Gastrocnemius medialis (tissue), 4 donors: ENCODE measurements at regions not wholly inside any gene's neighbourhood (a gene's known extent, or its start where the extent isn't known, plus 50 kb on each side); places are given as distances from the start of the nearest gene placed in this dataset.

Experiments
- ATAC-seq, 2 donors: fragments of 150-250 bp; one replicate each; pipeline ENCODE4 v1.9.1; 2016
- DNase-seq, 2 donors: peaks; one replicate each; pipeline ENCODE4 v3.0.0-alpha.2; 2019
- H3K27ac ChIP-seq, 4 donors: fragments of 200-600 bp; sonication (generic); 1 replicate in 1 of 4; 2 replicates in 3 of 4; pipeline ENCODE4 v1.5.1; 2016 to 2018; ENCODE audit warnings: mild to moderate bottlenecking in 2 of 4, moderate library complexity in 1 of 4
- H3K27me3 ChIP-seq, 3 donors: fragments of 200-600 bp; sonication (generic) in 2 of 3; 1 replicate in 1 of 3; 2 replicates in 2 of 3; pipeline versions ENCODE4 v1.5.1 to v1.6.0; 2016 to 2019; ENCODE audit warnings: mild to moderate bottlenecking in 1 of 3, moderate library complexity in 1 of 3
- H3K36me3 ChIP-seq, 2 donors: fragments of 200-600 bp; sonication (generic) in 1 of 2; one replicate each; pipeline ENCODE4 v1.5.1; 2017 to 2018
- H3K4me1 ChIP-seq, 2 donors: fragments of 200-600 bp; sonication (generic) in 1 of 2; one replicate each; pipeline ENCODE4 v1.5.1; 2016 to 2017; ENCODE audit warnings: mild to moderate bottlenecking in 2 of 2
- H3K4me3 ChIP-seq, 4 donors: fragments of 200-600 bp; sonication (generic) in 3 of 4; 1 replicate in 1 of 4; 2 replicates in 3 of 4; pipeline ENCODE4 v1.5.1; 2016 to 2019; ENCODE audit warnings: mild to moderate bottlenecking in 2 of 4
- H3K9me3 ChIP-seq, 3 donors: fragments of 200-600 bp; sonication (generic) in 2 of 3; 1 replicate in 1 of 3; 2 replicates in 2 of 3; pipeline ENCODE4 v1.5.1; 2016 to 2019
- CTCF ChIP-seq, 5 experiments: fragments of 450-650 bp in 3 of 5; fragments of 200-600 bp in 2 of 5; sonication (generic) in 2 of 5; IDR thresholded peaks in 4 of 5; conservative IDR thresholded peaks in 1 of 5; 1 replicate in 4 of 5; 2 replicates in 1 of 5; pipeline ENCODE4 v1.5.1; 2016 to 2019; ENCODE audit warnings: antibody characterized with exemption in 5 of 5, mild to moderate bottlenecking in 3 of 5, moderate library complexity in 3 of 5
- POLR2A ChIP-seq, 2 donors: fragments of 450-650 bp; IDR thresholded peaks; one replicate each; pipeline ENCODE4 v1.6.1; 2017; ENCODE audit warnings: antibody characterized with exemption in 2 of 2, mild to moderate bottlenecking in 2 of 2, moderate library complexity in 2 of 2
- in situ Hi-C, 4 donors: fragments of 200-750 bp; cut with MboI; loops; one replicate each; pipeline versions ENCODE4 v1.15.0 to v1.8.0; 2017; ENCODE audit warnings: low sequenced_read_pairs in 4 of 4
- intact Hi-C: fragments of 100-400 bp; cut with DNase I; formaldehyde crosslinking; loops from one replicate; pipeline ENCODE4 v1.15.1; 2023; ENCODE audit warnings: low total_unique reads

GRCh38 chr9:13596383-13596970, 317.0 kb upstream of the MPDZ start:
- TF ChIP-seq POLR2A (IDR thresholded peaks at IDR 0.05) (no peak), CTCF (IDR thresholded peaks at IDR 0.05 in 4 of 5, conservative IDR thresholded peaks at IDR 0.05 in 1 of 5) (no peak)
- DNase-seq = no peak
- Histone ChIP-seq H3K27me3 (no peaks in the 10 kb centered on the region), H3K9me3 (no peaks in the 10 kb centered on the region), H3K4me3 (no peak overlapping the region), H3K4me1 (peaks cover 0 to 5% of the 10 kb centered on the region in 2 donors), H3K27ac (no peak overlapping the region), H3K36me3 (no peaks in the 10 kb centered on the region)
- intact Hi-C loops = no loop called here
- ATAC-seq = no peak
- in situ Hi-C loops = no loop called here

DNA sequence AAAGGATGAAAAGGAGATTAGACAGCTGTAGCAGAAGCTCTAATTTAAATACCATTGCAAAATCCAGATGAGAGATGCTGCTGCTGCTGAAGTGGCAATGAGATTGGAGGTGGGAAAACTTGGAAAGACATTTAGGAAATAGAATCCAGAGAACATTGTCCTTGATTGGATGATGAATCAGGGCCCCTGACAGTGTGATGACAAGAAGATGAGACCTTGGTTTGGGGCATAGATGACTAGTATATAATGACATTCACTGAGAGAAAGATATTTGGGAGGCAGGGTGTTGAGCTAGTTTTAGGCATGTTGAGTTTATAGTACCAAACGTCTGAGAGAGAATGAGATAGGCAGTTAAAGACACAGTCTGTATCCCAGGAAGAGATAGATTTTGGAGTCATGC, 311.5 kb upstream of the MPDZ start:
- no peak for ATAC-seq
- in situ Hi-C loops = no loop called here
- H3K9me3 ChIP-seq = no peaks in the 10 kb centered on the region
- H3K27me3 ChIP-seq = no peaks in the 10 kb centered on the region
- intact Hi-C loops = no loop called here
- no peak for DNase-seq
- no peak for TF ChIP-seq CTCF (IDR thresholded peaks at IDR 0.05 in 4 of 5, conservative IDR thresholded peaks at IDR 0.05 in 1 of 5)
- no peak for TF ChIP-seq POLR2A (IDR thresholded peaks at IDR 0.05)
- H3K4me3 ChIP-seq = no peak overlapping the region
- H3K36me3 ChIP-seq = no peaks in the 10 kb centered on the region
- H3K4me1 ChIP-seq = peaks cover 0 to 6% of the 10 kb centered on the region in 2 donors
- no peak overlapping the region for H3K27ac ChIP-seq

DNA sequence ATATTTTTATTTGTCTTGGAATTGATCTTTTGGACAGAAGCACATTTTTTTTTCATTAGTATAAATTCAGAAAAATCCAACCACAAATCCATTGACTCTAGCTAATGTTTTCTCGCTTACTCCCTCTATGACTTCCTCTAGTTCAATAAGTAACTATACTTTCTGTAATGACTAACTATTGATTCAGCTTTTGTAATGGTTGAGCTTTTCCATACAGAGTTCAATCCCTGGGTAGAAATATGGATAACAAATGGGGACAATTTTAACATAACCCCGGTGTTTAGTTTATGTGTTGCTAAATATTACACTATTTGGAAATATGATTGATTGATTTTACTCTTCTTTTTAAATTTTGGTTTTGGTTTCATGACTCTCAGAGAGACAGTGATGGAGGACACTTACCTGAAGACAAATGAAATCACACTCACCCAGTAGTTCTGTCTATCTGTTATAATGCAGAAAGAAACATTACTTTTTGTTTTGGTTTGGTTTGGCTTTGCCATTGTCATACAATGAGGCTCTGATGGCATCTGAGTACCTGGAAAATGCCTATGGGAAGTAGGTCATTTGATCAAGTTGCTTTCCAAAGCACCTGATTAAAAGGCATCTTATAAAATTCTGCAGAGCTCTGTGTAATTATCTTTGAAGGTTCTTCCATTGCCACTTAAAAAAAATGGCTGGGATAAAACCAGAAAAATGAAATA, 309.7 kb upstream of the MPDZ start:
- Histone ChIP-seq H3K4me1 (peaks cover 0 to 7% of the 10 kb centered on the region in 2 donors), H3K27me3 (no peaks in the 10 kb centered on the region), H3K9me3 (no peaks in the 10 kb centered on the region), H3K4me3 (no peak overlapping the region), H3K36me3 (no peaks in the 10 kb centered on the region), H3K27ac (peak overlapping the region in 1 of 4 donors; percentile 45)
- in situ Hi-C loops (no loop called here), intact Hi-C loops (no loop called here)
- no peak for DNase-seq
- TF ChIP-seq CTCF (IDR thresholded peaks at IDR 0.05 in 4 of 5, conservative IDR thresholded peaks at IDR 0.05 in 1 of 5) (no peak), POLR2A (IDR thresholded peaks at IDR 0.05) (no peak)
- ATAC-seq = no peak

GRCh38 chr9:13588151-13589033, 308.9 kb upstream of the MPDZ start:
- H3K27ac ChIP-seq = peak overlapping the region in 3 of 4 donors; percentile 26 to 65 (median 45)
- H3K27me3 ChIP-seq = no peaks in the 10 kb centered on the region
- H3K4me1 ChIP-seq = peaks cover 0 to 7% of the 10 kb centered on the region in 2 donors
- TF ChIP-seq POLR2A (IDR thresholded peaks at IDR 0.05) (no peak), CTCF (IDR thresholded peaks at IDR 0.05 in 4 of 5, conservative IDR thresholded peaks at IDR 0.05 in 1 of 5) (no peak)
- in situ Hi-C loops (no loop called here), intact Hi-C loops (no loop called here)
- no peaks in the 10 kb centered on the region for H3K9me3 ChIP-seq
- DNase-seq (no peak), ATAC-seq (peak in 1 of 2 donors; percentile 66)
- no peaks in the 10 kb centered on the region for H3K36me3 ChIP-seq
- H3K4me3 ChIP-seq = no peak overlapping the region
